GM19395 (cell line): ENCODE measurements at regions not wholly inside any gene's neighbourhood (a gene's known extent, or its start where the extent isn't known, plus 50 kb on each side); places are given as distances from the start of the nearest gene placed in this dataset.
"Not testable (repeated sequence)": the region's sequence is repeated elsewhere in the genome, so short reads cannot be mapped to it uniquely, and the experiment has no call there.

Experiments used
- ATAC-seq: cut with Tn5 transposase; IDR thresholded peaks from one replicate; pipeline ENCODE4 v1.9.1; 2021; ENCODE audit warnings: mild to moderate bottlenecking, moderate library complexity; ENCODE audit not compliant: unreplicated experiment

DNA sequence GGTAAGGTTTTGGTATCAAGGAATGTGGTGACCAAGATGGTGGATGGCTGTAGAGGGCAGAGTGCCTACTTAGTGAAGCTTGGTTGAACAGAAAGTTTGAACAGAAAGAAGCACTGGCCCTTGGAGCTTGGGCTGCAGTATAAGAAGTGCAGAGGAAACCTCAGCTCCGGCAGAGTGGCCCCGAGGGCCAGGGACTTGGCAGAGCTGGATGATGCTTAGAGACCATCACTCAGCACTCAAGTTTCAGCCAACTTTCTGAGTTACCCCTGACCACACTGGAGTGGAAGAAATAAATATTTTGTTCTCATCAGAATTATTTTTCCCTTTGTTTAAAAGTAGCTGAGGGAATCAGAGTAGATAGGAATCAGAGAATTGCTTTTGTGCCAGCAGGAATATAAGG, 336.7 kb downstream of the C7orf25 start:
- ATAC-seq, result no peak

DNA sequence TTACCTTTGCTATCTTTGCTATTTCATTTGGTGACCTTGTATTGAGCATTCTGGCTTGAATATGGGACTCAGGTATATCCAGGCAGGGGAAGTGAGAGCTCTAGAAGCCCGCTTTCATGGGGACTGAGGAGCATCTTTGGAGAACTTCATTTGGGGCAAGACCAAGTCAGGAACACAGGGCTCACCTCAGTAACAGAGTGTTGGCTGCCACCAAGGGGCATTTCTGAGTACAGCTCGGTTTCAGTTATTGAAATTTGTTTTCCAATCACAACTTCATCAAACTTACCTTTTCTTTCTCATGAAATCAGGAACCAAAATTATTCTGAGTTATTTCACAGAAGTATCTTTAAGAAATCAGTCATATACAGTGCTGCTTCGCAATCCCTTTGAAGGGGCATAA, 337.2 kb downstream of the C7orf25 start:
- no peak for ATAC-seq

DNA sequence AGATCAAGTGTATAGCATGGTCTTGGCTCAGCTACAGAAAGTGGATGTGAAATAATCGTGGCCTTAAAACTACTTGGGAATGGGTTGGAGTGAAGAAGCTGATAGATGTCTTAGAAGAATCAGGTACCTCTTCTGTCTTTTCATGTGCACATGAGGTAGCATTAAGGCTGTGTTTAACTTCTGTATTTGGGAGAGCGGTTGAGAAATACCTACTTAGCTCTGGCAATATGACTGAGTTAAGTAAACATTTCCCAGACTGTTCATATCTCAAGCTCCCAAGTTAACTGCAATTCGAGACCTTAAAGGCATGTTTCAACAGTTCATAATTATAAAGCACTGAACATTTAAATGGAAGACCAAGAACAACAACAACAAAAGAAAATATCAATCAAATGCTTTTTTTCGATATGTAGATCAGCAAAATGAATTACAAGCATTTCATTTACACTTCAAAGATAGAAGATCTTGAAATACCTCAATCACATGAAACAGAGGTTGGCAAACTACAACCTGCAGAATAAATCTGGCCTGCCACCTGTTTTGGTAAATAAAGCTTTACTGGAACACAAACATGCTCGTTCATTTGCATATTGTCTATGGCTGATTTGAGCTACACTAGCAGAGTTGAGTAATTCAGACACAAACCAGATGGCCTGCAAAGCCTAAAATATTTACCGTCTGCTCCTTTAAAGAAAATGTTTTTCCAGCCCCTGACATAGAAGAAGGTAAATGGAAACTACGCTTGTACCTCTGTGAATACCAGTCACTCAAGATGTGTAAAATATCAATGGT, 337.1 kb upstream of the GLI3 start:
- no peak for ATAC-seq

DNA sequence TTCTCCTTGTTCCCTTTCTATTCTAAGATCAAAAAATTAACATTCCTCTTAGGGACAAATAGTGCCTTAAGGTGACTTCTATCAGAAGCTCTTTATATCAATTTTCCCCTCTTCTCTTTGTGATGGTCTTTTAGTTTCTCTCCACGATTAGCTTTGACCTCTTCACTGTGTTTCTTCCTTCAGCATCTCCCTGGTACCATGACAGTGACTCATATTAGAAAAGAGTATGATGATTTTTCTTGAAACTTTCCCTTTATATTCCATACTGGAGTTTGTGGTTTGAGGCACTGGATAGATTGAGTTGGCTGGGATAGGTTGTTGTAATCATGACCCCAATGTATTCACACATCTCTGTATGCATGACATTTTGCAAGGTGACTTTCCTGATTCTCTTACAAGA, 335.6 kb upstream of the GLI3 start:
- ATAC-seq, result no peak

DNA sequence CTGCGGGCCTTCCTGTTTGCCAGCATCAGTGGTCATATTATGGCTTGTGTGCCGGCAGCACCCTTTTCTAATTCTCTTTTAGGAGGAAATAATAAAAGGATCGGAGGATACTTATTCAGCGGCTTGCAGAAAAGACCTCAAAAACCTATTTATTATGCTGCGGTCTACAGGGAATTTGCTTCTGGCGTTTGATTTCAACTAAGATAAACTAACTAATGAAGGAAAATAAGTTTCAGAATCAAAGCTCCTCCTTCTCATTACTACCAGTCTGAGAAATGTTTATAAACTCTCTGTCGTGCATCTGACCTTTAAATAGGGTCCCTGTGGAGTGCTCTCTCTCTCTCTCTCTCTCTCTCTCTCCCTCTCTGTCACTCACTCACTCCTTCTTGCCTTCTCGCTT, 335.0 kb upstream of the GLI3 start:
- ATAC-seq, result no peak

DNA sequence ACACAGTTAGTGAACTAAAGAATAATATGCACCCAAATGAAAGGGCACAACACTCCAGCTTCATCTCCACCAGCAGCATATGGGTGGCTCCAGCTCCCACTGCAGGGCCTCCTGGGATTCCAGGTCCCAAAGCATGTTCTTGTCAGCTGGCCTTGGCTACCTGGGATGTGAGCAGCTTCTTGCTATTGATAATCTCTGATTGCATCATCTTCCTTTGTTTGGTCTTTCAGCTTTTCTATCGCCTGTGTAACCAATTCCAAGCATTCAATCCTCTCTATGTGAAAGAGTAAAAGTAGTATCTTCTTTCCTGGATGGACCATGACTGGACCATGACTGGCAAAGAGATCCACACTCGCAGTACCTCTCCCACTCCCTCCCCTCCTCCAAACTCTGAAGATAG, 333.9 kb upstream of the GLI3 start:
- no peak for ATAC-seq

DNA sequence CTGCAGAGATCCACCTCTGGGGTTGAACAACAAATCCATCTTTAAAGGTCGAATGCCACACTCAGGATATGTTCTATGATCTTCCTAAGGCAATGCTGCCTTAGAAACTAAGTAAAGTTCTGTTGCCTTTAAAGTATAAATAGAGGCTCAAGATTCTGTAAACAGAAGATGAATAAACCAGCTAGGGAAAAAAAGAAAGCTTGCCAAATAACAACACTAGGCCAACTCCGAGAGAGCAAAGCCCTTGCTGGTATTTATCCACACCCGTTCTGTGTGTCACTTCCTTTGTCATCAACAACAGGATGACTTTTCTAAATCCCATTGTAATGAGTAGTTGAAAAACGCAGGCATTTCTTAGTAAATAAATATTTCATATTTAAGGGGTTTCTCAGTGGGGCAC, 330.0 kb upstream of the GLI3 start:
- no peak for ATAC-seq

DNA sequence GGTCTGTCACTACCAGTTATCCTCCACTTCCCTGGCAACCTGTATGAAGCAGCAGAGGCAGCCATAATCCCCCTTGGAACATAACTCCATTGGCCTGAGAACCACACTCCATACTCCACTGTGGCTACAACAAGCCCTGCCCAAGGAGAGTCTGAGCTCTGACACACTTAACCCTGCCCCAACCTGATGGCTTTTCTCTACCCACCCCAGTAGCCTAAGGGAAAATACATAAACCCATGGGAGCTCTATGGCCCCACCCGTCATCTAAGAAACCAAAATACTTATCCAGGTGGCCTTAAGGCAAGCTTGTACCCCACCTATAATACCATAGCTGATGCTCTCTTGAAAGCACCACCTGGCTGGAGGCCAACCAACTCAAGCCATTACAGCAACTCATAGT, 324.8 kb upstream of the GLI3 start:
- no peak for ATAC-seq

DNA sequence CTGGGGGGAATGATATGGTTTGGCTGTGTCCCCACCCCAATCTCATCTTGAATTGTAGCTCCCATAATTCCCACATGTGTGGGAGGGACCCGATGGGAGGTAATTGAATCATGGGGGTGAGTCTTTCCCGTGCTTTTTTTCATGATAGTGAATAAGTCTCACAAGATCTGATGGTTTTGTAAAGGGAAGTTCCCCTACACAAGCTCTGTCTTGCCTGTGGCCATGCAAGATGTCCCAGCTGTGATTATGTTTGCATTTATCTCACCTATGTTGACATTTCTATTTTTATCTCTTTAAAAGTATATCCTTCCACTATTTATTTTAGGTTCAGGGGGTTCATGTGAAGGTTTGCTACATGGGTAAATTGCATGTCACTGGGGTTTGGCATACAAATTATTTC, 323.9 kb upstream of the GLI3 start:
- no peak for ATAC-seq

DNA sequence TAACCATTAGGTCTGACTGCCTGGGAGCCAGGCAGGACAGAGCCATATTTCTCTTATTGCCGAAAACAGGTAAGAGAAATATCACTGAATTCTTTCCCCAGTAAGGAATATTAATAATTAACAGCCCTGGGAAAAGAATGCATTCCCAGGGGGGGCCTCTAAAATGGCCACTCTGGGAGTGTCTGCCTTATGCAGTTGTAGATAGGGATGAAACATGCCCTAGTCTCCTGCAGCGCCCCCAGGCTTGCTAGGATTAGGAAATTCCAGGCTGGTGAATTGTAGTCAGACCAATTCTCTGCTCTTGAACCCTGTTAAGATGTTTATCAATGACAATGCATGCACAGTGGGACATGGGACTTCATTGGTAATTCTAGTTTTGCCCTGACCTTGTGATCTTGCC, 317.9 kb upstream of the GLI3 start:
- ATAC-seq, result not testable (repeated sequence)

DNA sequence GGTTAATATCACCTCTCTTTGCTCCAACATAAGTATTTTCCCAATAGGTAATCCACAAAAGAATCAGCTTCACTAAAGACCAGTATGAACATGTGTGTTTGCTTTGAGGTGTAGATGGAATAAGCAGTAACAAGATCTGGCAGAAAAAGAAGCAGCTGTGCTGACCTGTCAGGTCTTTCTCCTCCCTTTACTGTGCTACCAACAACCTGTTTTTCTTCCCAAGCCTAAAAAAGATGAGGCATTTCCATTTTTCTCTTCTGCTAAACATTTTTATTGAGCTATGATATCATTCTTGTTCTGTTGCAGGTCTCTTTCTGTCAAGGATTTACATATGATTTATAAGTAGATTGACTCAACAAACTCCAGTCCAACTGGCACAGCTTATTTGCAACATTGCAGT, 315.2 kb upstream of the GLI3 start:
- ATAC-seq, result no peak

DNA sequence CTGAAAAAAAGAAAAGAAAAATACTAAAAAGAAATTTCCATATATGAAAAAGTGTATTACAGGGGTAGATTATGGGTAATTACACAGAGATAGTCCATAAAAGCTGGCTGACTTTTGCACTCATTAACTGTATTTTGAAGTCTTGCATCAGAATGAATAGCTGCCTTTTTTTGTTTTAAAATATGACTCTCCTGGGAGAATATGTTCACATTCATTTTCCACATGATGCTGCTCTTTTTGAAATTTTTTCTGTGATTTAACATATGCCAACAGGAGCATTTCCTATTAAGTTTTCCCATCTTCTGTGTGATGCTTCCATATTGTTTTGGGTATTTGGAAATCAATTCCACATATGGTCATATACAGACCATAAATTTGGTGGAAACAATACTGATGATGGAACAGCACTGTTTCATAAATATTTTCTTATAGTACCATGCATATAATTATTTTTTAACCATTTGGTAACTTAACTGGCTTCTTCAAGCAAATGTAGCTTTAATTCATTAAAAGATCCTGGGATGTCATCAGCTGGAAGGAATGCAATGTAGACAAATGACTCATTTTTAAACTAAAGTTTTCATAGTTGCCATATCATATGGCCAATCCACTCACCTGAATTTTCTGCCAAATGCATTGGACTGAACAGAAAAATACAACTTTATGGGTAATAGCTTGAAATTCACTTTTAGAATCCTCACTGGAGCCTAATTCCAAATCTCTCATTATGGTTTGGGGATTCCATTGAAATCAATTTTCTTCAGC, 313.9 kb upstream of the GLI3 start:
- ATAC-seq, result no peak

DNA sequence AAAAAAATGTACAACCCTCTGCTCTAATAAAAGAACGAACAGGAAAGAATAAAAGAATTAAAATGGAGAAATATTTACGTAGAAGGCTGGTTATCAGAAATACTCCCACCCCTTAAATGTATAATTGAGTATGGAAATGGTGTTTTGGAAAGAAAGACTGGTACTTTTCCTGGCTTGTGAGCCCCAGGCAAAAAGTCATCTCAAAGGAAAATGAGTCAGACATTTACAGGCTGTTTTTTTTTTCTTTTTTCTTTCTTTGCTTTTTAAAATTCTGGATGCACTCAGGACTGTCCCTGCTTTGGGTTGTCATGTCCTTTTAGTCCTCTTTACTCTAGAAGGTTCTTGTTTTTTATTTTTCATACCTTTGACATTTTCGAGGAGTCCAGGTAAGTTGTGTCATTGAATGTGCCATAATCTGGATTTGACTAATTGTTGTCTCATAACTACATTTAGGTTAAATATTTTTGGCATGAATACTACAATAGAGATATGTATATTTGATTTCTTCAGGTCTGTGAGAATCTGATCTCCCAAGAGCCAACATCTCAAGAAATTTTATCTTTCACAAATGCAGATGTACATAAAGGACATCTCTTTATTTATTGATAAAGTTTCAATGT, 313.0 kb upstream of the GLI3 start:
- no peak for ATAC-seq

DNA sequence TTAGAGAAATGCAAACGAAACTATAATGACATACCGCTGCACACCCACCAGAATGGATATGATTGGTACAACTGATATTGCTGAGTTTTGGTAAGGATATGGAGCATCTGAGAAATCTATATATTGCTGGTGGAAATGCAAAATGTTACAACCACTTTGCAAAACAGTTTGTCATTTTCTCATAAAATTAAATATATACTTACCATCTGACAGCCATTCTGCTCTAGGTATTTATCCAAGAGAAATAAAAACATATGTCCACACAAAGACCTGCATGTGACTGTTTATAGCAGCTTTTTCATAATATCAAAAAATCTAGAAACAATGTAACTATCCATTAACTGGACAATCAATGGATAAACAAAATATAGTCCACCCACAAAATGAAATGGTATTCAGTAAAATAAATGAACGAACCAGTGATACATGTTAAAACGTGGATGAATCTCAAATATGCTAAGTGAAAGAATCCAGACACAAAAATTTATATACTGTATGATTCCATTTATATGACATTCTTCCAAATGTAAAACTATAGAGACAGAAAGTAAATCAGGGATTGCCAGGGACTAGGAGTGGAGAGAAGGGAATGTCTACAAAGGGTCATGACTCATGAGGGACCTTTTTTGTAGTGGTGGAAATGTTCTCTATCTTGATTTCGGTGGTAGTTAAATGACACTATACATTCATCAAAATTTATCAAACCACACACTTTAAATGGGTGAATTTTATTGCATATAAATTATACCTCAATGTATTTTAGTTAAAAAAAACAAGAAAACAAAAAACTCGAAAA, 312.0 kb upstream of the GLI3 start:
- ATAC-seq, result no peak

DNA sequence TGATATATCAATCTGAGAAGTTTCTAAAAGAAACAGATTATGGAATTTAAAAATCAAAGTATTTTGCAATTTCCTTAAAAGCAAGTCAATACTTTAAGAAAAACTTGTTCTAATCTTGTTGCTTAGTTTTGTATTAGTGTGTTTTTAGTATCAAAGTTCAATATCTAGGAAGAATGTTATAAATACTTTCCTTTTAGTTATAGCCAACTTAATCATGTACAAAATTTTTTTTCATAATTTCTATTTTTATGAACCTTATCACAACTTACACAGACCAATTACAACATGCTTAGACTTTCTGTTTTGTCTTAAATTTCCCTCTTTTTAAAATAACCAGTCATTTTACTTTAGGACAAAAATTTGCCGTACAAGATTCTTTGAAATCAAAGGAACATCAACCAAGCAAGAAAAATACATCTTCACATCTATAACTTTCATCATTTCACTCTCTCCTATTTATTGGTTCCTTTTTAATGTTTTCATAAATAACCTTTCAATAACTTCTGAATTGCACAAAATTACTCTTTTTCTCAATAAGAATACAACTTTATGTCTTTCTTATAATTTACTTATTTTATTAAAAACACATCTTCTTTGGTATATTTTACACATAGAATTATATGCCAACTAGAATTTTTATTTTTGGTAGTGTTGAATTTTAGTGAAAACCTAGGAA, 308.2 kb upstream of the GLI3 start:
- ATAC-seq, result no peak

DNA sequence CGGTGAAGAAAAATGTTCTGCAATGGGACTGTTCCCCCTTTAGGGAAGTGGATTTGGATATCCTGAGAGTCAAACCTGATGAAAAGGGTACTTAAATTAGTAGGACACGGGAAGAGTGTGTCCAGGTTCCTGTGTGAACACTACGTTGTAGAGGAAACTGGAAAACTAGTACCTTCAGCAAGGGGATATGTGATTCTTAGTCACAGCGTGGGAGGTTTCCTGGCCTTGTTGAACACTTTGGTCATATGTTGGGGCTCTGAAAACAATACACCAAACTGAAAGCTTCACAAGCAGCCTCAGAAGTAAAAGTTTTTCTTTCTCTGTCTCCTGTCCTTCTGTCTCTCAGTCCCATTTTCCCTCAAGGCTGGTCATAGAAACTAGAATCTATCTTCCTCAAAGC, 306.9 kb upstream of the GLI3 start:
- ATAC-seq, result no peak

DNA sequence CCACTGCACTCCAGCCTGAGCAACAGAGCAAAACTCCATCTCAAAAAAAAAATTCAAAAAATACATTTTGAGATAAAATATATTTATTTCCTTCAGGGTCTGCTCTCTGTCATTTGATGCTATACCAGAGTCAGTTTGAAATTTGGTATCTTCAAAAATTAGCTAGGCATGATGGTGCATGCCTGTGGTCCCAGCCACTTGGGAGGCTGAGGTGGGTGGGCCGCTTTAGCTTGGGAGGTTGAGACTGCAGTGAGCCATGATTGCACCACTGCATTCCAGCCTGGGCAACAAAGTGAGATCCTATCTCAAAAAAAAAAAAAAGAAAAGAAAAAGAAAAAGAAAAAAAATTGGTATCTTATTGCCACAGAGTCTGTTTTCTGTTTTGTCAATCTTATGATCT, 305.4 kb upstream of the GLI3 start:
- ATAC-seq, result not testable (repeated sequence)

DNA sequence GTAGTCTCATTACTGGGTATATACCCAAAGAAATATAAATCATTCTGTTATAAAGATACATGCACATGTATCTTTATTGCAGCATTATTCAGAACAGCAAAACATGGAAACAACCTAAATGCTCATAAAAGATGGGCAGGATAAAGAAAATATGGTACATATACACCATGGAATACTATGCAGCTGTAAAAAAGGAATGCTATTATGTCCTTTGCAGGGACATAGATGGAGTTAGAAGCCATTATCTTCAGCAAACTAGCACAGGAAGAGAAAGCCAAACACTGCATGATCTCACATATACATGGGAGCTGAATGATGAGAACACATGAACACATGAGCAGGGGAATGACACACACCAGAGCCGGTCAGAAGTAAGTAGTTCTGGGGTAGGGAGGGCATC, 297.4 kb upstream of the GLI3 start:
- no peak for ATAC-seq

DNA sequence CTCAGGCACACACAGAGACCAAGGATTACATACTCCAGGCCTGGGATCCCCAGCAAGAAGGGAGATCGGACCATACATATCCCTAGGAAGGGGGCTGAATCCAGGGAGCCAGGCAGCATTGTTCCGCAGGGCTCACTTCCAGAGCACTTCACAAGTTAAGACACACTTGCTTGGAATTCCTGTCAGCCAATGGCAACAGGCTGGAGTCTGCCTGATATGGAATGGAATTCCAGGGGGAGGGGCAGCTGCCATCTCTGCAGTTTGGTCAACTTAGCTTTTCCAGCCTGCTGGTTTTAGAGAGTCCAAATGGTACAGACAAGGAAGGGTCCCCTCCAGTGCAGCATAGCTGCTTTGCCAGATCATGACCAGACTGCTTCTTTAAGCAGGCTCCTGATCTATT, 290.0 kb upstream of the GLI3 start:
- ATAC-seq, result no peak

DNA sequence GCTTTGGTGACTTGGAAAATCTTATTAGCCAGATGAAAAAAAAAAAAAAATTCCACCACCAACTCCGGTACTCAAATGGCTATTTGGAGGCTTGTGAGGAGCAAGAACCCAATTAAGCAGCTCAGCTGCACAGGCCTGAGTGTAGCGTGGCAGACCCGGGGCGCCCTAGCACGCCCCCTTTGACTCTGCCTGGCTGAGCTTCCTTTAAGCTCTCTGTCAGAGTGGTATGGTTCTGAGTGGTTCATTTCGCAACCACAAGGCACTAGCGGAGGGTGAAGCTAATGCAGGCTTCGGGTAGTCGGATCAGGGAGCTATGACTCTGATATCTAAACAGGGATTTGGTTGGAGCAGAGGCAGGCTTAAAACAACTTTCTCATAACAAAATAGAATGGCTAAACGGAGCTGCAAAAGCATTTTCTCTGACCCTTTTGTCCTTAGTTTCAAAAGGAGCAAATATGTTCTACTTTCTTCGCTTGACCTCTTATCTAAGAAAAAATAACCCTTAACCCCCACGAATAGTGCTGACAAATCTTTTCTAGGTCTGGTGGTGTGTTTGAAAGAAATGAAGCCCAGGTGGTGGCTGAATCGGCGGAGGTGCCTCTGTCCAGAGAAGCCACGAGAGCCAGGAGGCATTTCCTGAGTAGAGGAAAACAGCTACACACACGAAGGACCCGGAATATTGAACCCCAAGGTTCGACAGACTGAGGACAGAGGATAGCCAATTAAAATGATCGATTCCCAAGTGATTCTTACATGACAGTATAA, 285.4 kb upstream of the GLI3 start:
- ATAC-seq, result no peak
